Heart right ventricle (tissue), 16 donors: ENCODE measurements at regions not wholly inside any gene's neighbourhood (a gene's known extent, or its start where the extent isn't known, plus 50 kb on each side); places are given as distances from the start of the nearest gene placed in this dataset.

Experiments used
- ATAC-seq, 8 donors: fragments of 200-7000 bp; cut with Tn5 transposase; one replicate each; pipeline ENCODE4 v1.9.1; 2020; ENCODE audit warnings: mild to moderate bottlenecking in 8 of 8, moderate library complexity in 8 of 8, moderate number of reproducible peaks in 1 of 8
- DNase-seq, 2 donors: peaks; one replicate each; pipeline ENCODE4 v3.0.0-alpha.2; 2020
- H3K27ac ChIP-seq, 10 donors: fragments of 200-600 bp; sonication (generic) in 2 of 10; one replicate each; pipeline versions ENCODE4 v1.5.0 to v1.8.0; 2020 to 2022; ENCODE audit warnings: mild to moderate bottlenecking in 3 of 10
- H3K27me3 ChIP-seq, 7 donors: fragments of 200-600 bp; one replicate each; pipeline ENCODE4 v1.8.0; 2021 to 2022; ENCODE audit warnings: mild to moderate bottlenecking in 2 of 7
- H3K36me3 ChIP-seq, 9 donors: fragments of 200-600 bp; sonication (generic) in 1 of 9; one replicate each; pipeline versions ENCODE4 v1.5.0 to v1.8.0; 2020 to 2022; ENCODE audit warnings: mild to moderate bottlenecking in 2 of 9
- H3K4me1 ChIP-seq, 9 donors: fragments of 200-600 bp; sonication (generic) in 1 of 9; one replicate each; pipeline versions ENCODE4 v1.5.0 to v1.8.0; 2020 to 2022; ENCODE audit warnings: mild to moderate bottlenecking in 4 of 9
- H3K4me3 ChIP-seq, 10 donors: fragments of 200-600 bp; sonication (generic) in 2 of 10; one replicate each; pipeline versions ENCODE4 v1.5.0 to v1.8.0; 2020 to 2022; ENCODE audit warnings: mild to moderate bottlenecking in 7 of 10, moderate library complexity in 2 of 10
- H3K9me3 ChIP-seq, 11 donors: fragments of 200-600 bp in 10 of 11; sonication (generic) in 2 of 11; one replicate each; pipeline versions ENCODE4 v1.5.0 to v1.8.0; 2013 to 2022; ENCODE audit warnings: mild to moderate bottlenecking in 2 of 11, control low read depth in 1 of 11, moderate library complexity in 1 of 11
- CTCF ChIP-seq, 9 donors: fragments of 200-600 bp; sonication (generic) in 2 of 9; IDR thresholded peaks; one replicate each; pipeline versions ENCODE4 v1.5.0 to v1.8.0; 2021 to 2022; ENCODE audit warnings: antibody characterized with exemption in 9 of 9, mild to moderate bottlenecking in 5 of 9, moderate library complexity in 1 of 9
- WGBS, 2 donors: extraction: QIAGEN DNeasy Blood & Tissue Kit; methylation state at CpG; one replicate each; pipeline ENCODE4 v1.1.7; 2013; ENCODE audit warnings: inconsistent platforms in 1 of 2; 5-methylcytosine and 5-hydroxymethylcytosine counted together
- intact Hi-C, 10 donors: fragments of 100-400 bp; cut with DNase I; formaldehyde crosslinking; loops; one replicate each; pipeline versions ENCODE4 v1.11.1 to v1.14.2; 2022
- donor health status: Arrhythmogenic right ventricular cardiomyopathy.
- donor health status: ischemic (EF 13 %, LVEDD 7.1; RV severe dilation, severe dysfunction).
- donor health status: healthy with polysubstance abuse.
- donor health status: DM: no; HTN: yes; CAD: no.
- donor health status: DM: no; HTN: no; CAD: no.
- donor health status: ischemic (EF 25% LVEDD 6.9; RV normal size, moderate dysfunction).
- donor health status: ischemic (EF 25% LVEDD 5.7; RV mildly dilated, moderate dysfunction).
- donor health status: healthy.
- donor health status: DM: yes; HTN: yes; CAD: no.
- donor health status: Ischemic cardiomyopathy.
- donor health status: ischemic (EF 35%, LVEDD 5.7; RV mildly dilated, moderate dysfunction).
- donor health status: nonischemic (EF 11% LVEDD 7.7; RV severe dilation, severe dysfunction).
- donor health status: DM: yes; HTN: yes; CAD: no.
- donor health status: PGD.
- donor health status: ischemic (EF 29% LVEDD 5.4; RV normal size, mild dysfunction).
- donor health status: nonischemic (EF 23%, LVEDD 6.1; RV moderate dilation, normal function).

- Histone ChIP-seq H3K4me3 (no peak overlapping the region), H3K9me3 (no peaks in the 10 kb centered on the region), H3K27me3 (peaks cover 0 to 11% (median 0%) of the 10 kb centered on the region in 7 donors), H3K36me3 (no peaks in the 10 kb centered on the region), H3K27ac (no peak overlapping the region), H3K4me1 (no peaks in the 10 kb centered on the region)
- no peak for DNase-seq
- intact Hi-C loops = loop anchor here in 1 of 10 donors (5.0 kb wide), 1 partner anchor 1418 kb away; no protein-coding TSS in a partner anchor
- ATAC-seq = no peak
- TF ChIP-seq CTCF (IDR thresholded peaks at IDR 0.05) = no peak
- WGBS, 2 donors = 87% methylated on average over 1 of the region's 1 CpG
Observed at GRCh38 chr10:9289811-9290210, 1235.3 kb downstream of the GATA3 start.

GRCh38 chr10:9291081-9291480, 1236.6 kb downstream of the GATA3 start:
- Histone ChIP-seq H3K36me3 (no peaks in the 10 kb centered on the region), H3K9me3 (no peaks in the 10 kb centered on the region), H3K4me1 (no peaks in the 10 kb centered on the region), H3K4me3 (no peak overlapping the region), H3K27ac (no peak overlapping the region), H3K27me3 (peaks cover 0 to 9% (median 0%) of the 10 kb centered on the region in 7 donors)
- DNase-seq (no peak), ATAC-seq (no peak)
- intact Hi-C loops = loop anchor here in 1 of 10 donors (5.0 kb wide), 1 partner anchor 1419 kb away; no protein-coding TSS in a partner anchor
- TF ChIP-seq CTCF (IDR thresholded peaks at IDR 0.05) = no peak
- WGBS, 2 donors = 46 to 65% methylated on average over 1 of the region's 1 CpG

GRCh38 chr10:9294132-9294663, 1239.7 kb downstream of the GATA3 start:
- no peak for TF ChIP-seq CTCF (IDR thresholded peaks at IDR 0.05)
- no peaks in the 10 kb centered on the region for H3K4me1 ChIP-seq
- H3K9me3 ChIP-seq = no peaks in the 10 kb centered on the region
- no peaks in the 10 kb centered on the region for H3K36me3 ChIP-seq
- WGBS, 2 donors = 54 to 55% methylated on average over 4 of the region's 4 CpGs
- no peak for DNase-seq
- no peak overlapping the region for H3K4me3 ChIP-seq
- intact Hi-C loops = loop anchor here in 1 of 10 donors (5.0 kb wide), 1 partner anchor 1422 kb away; no protein-coding TSS in a partner anchor
- peaks cover 0 to 8% (median 0%) of the 10 kb centered on the region in 7 donors for H3K27me3 ChIP-seq
- no peak for ATAC-seq
- H3K27ac ChIP-seq = no peak overlapping the region

GRCh38 chr10:9294865-9295264, 1240.4 kb downstream of the GATA3 start:
- intact Hi-C loops = loop anchor here in 1 of 10 donors (5.0 kb wide), 1 partner anchor 1423 kb away; no protein-coding TSS in a partner anchor

More at GRCh38 chr10:9294865-9295264, 1240.4 kb downstream of the GATA3 start:
- no peaks in the 10 kb centered on the region for H3K9me3 ChIP-seq
- H3K27ac ChIP-seq = no peak overlapping the region
- H3K27me3 ChIP-seq = peaks cover 0 to 8% (median 0%) of the 10 kb centered on the region in 7 donors
- ATAC-seq (no peak), DNase-seq (no peak)
- WGBS, 2 donors = 79 to 83% methylated on average over 1 of the region's 1 CpG
- H3K4me1 ChIP-seq = no peaks in the 10 kb centered on the region
- TF ChIP-seq CTCF (IDR thresholded peaks at IDR 0.05) = no peak
- no peaks in the 10 kb centered on the region for H3K36me3 ChIP-seq
- no peak overlapping the region for H3K4me3 ChIP-seq
